ENCODE measurements at regions not wholly inside any gene's neighbourhood (a gene's known extent, or its start where the extent isn't known, plus 50 kb on each side); places are given as distances from the start of the nearest gene placed in this dataset.

DNA sequence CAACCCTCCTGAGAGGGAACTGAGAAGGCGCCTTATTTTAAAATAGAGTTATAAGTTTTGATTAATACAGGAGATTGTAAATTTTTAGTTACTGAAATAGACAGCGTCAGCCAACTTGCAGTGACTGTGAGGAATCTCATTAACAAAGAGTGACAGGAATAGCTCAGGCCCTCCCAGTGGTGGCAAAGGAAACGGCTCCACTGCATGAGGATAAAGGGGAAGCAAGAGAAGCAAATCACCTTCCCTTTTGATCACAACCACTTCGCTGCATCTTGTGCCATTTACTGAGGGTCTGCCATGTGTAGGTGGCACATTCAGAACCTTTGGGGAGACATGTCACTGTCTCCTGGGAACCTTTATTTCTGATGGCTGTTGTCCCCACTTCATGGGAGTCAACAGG lies 612.4 kb upstream of the RAB6C start:
- TF ChIP-seq, protein P1, sequence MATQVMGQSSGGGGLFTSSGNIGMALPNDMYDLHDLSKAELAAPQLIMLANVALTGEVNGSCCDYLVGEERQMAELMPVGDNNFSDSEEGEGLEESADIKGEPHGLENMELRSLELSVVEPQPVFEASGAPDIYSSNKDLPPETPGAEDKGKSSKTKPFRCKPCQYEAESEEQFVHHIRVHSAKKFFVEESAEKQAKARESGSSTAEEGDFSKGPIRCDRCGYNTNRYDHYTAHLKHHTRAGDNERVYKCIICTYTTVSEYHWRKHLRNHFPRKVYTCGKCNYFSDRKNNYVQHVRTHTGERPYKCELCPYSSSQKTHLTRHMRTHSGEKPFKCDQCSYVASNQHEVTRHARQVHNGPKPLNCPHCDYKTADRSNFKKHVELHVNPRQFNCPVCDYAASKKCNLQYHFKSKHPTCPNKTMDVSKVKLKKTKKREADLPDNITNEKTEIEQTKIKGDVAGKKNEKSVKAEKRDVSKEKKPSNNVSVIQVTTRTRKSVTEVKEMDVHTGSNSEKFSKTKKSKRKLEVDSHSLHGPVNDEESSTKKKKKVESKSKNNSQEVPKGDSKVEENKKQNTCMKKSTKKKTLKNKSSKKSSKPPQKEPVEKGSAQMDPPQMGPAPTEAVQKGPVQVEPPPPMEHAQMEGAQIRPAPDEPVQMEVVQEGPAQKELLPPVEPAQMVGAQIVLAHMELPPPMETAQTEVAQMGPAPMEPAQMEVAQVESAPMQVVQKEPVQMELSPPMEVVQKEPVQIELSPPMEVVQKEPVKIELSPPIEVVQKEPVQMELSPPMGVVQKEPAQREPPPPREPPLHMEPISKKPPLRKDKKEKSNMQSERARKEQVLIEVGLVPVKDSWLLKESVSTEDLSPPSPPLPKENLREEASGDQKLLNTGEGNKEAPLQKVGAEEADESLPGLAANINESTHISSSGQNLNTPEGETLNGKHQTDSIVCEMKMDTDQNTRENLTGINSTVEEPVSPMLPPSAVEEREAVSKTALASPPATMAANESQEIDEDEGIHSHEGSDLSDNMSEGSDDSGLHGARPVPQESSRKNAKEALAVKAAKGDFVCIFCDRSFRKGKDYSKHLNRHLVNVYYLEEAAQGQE (IDR thresholded peaks at IDR 0.05; ENCODE audit: insufficient replicate concordance, low read depth): no peak
- TF ChIP-seq SPI1 (IDR thresholded peaks at IDR 0.05; ENCODE audit: borderline replicate concordance, low read depth) (no peak), POLR2AphosphoS5 (IDR thresholded peaks at IDR 0.05; ENCODE audit: low read depth) (no peak), CTCF (IDR thresholded peaks at IDR 0.05; ENCODE audit: insufficient read depth, low read length) (no peak), GABPA (IDR thresholded peaks at IDR 0.05; ENCODE audit: low read depth) (no peak)
- Histone ChIP-seq H3K27ac (replicated peaks) (no peak overlapping the region), H3K27me3 (ENCODE audit: insufficient read depth, poor library complexity, severe bottlenecking) (no peaks in the 10 kb centered on the region), H3K4me3 (replicated peaks; ENCODE audit: insufficient read depth, low read length) (no peak overlapping the region)
- DNase-seq (ENCODE audit: low read depth in 1 of 2, low spot score in 1 of 2): no peak

DNA sequence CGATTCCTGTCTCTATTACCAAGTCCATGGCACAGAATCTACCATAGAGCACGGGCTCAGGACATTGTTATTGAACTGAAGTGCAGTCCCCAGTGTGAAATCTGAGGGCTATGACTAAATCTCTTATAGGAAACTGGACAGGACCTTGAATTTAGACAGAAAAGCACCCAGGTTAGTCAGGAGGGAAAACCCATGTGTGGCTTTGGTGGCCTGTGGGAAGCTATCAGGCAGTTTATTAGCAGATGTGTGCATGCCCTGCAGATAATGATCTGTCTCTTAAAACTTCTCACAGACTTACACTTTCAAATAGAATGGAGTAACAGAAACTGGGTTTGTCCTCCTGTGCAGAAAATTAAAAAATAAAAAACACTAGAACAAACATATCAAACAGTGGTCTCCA lies 610.0 kb upstream of the RAB6C start:
- DNase-seq (ENCODE audit: low read depth in 1 of 2, low spot score in 1 of 2): no peak
- Histone ChIP-seq H3K4me3 (replicated peaks; ENCODE audit: insufficient read depth, low read length) (no peak overlapping the region), H3K27me3 (ENCODE audit: insufficient read depth, poor library complexity, severe bottlenecking) (no peaks in the 10 kb centered on the region), H3K27ac (replicated peaks) (no peak overlapping the region)
- TF ChIP-seq, protein P1 (IDR thresholded peaks at IDR 0.05; ENCODE audit: insufficient replicate concordance, low read depth): no peak
- TF ChIP-seq GABPA (IDR thresholded peaks at IDR 0.05; ENCODE audit: low read depth): no peak
- no peak for TF ChIP-seq SPI1 (IDR thresholded peaks at IDR 0.05; ENCODE audit: borderline replicate concordance, low read depth)
- TF ChIP-seq CTCF (IDR thresholded peaks at IDR 0.05; ENCODE audit: insufficient read depth, low read length): no peak
- no peak for TF ChIP-seq POLR2AphosphoS5 (IDR thresholded peaks at IDR 0.05; ENCODE audit: low read depth)

- H3K27ac ChIP-seq (replicated peaks): no peak overlapping the region
Observed at GRCh38 chr2:129374452-129374851, 605.0 kb upstream of the RAB6C start.

More at GRCh38 chr2:129374452-129374851, 605.0 kb upstream of the RAB6C start:
- no peak for DNase-seq (ENCODE audit: low read depth in 1 of 2, low spot score in 1 of 2)
- no peak for TF ChIP-seq CTCF (IDR thresholded peaks at IDR 0.05; ENCODE audit: insufficient read depth, low read length)
- TF ChIP-seq SPI1 (IDR thresholded peaks at IDR 0.05; ENCODE audit: borderline replicate concordance, low read depth): no peak
- no peak for TF ChIP-seq POLR2AphosphoS5 (IDR thresholded peaks at IDR 0.05; ENCODE audit: low read depth)
- no peak for TF ChIP-seq GABPA (IDR thresholded peaks at IDR 0.05; ENCODE audit: low read depth)
- TF ChIP-seq, protein P1 (IDR thresholded peaks at IDR 0.05; ENCODE audit: insufficient replicate concordance, low read depth): no peak
- H3K27me3 ChIP-seq (ENCODE audit: insufficient read depth, poor library complexity, severe bottlenecking): no peaks in the 10 kb centered on the region
- H3K4me3 ChIP-seq (replicated peaks; ENCODE audit: insufficient read depth, low read length): no peak overlapping the region

All from HL-60 (cell line).